CD4-positive, CD25-positive, alpha-beta regulatory T cell (primary cell): ENCODE measurements at regions not wholly inside any gene's neighbourhood (a gene's known extent, or its start where the extent isn't known, plus 50 kb on each side); places are given as distances from the start of the nearest gene placed in this dataset.
A peak's percentile ranks its signal among the peaks of the same experiment; 100 is the strongest.

Experiments
- ATAC-seq, 2 donors: fragments of 150-1000 bp; cut with Tn5 transposase; one replicate each; pipeline ENCODE4 v1.10.0; 2021; ENCODE audit warnings: low read depth in 2 of 2, moderate number of reproducible peaks in 2 of 2, moderate library complexity in 1 of 2
- DNase-seq, 3 donors: peaks; one replicate each; pipeline versions ENCODE4 v3.0.0 to v3.0.0-alpha.2; 2012 to 2022; ENCODE audit warnings: mixed read lengths in 1 of 3
- H3K27ac ChIP-seq: one replicate; pipeline ENCODE4 v1.7.0; 2013; ENCODE audit warnings: mild to moderate bottlenecking, low read length; ENCODE audit not compliant: insufficient read depth, poor library complexity, severe bottlenecking
- H3K27me3 ChIP-seq: one replicate; pipeline ENCODE4 v1.7.0; 2013; ENCODE audit warnings: low read length; ENCODE audit not compliant: control insufficient read depth, insufficient read depth
- H3K36me3 ChIP-seq: one replicate; pipeline ENCODE4 v1.7.0; 2013; ENCODE audit warnings: mild to moderate bottlenecking, low read length, moderate library complexity; ENCODE audit not compliant: control insufficient read depth, insufficient read depth
- H3K4me1 ChIP-seq: 2 replicates; pipeline ENCODE4 v1.7.0; 2013; ENCODE audit warnings: mild to moderate bottlenecking, low read length; ENCODE audit not compliant: insufficient read depth, control insufficient read depth, poor library complexity, severe bottlenecking
- H3K4me3 ChIP-seq: one replicate; pipeline ENCODE4 v1.7.0; 2013; ENCODE audit warnings: low read depth, mild to moderate bottlenecking, low read length, moderate library complexity
- H3K9me3 ChIP-seq, 2 experiments: 1 replicate in 1 of 2; 2 replicates in 1 of 2; pipeline ENCODE4 v1.7.0; 2013; ENCODE audit warnings: low read length in 2 of 2, mild to moderate bottlenecking in 1 of 2, moderate library complexity in 1 of 2; ENCODE audit not compliant: control insufficient read depth in 2 of 2
- H3K27ac Mint-ChIP-seq, 3 donors: one replicate each; pipeline ENCODE4 v1.8.0; 2020 to 2022; ENCODE audit warnings: mild to moderate bottlenecking in 3 of 3, mixed read lengths in 3 of 3, moderate library complexity in 2 of 3
- H3K27me3 Mint-ChIP-seq: one replicate; pipeline ENCODE4 v1.8.0; 2022; ENCODE audit warnings: mild to moderate bottlenecking, mixed read lengths
- H3K36me3 Mint-ChIP-seq: one replicate; pipeline ENCODE4 v1.8.0; 2020; ENCODE audit warnings: mixed read lengths
- H3K4me1 Mint-ChIP-seq, 4 donors: one replicate each; pipeline ENCODE4 v1.8.0; 2020 to 2022; ENCODE audit warnings: mixed read lengths in 4 of 4, mild to moderate bottlenecking in 1 of 4
- H3K4me3 Mint-ChIP-seq, 4 donors: one replicate each; pipeline ENCODE4 v1.8.0; 2020 to 2022; ENCODE audit warnings: mild to moderate bottlenecking in 4 of 4, mixed read lengths in 4 of 4, moderate library complexity in 3 of 4
- H3K9me3 Mint-ChIP-seq, 7 donors: one replicate each; pipeline ENCODE4 v1.8.0; 2020 to 2022; ENCODE audit warnings: mixed read lengths in 7 of 7, mild to moderate bottlenecking in 3 of 7, moderate library complexity in 2 of 7

- H3K27ac ChIP-seq, result peak overlapping the region; percentile 56
Observed at GRCh38 chr6:5869676-5870075, 137.0 kb downstream of the NRN1 start.

GRCh38 chr6:5869261-5869660 lies 137.5 kb downstream of the NRN1 start:
- peak overlapping the region; percentile 37 for H3K4me3 ChIP-seq
- H3K27me3 ChIP-seq, result no peaks in the 10 kb centered on the region
- peak overlapping the region; percentile 7 to 66 (median 40) for H3K4me3 Mint-ChIP-seq
- H3K9me3 ChIP-seq, result peaks cover 4 to 14% of the 10 kb centered on the region in 2 experiments
- ATAC-seq (peak; percentile 24 to 26), DNase-seq (peak in 2 of 3 donors; percentile 26 to 48)
- no peaks in the 10 kb centered on the region for H3K36me3 ChIP-seq
- H3K27ac ChIP-seq, result peak overlapping the region; percentile 56
- H3K9me3 Mint-ChIP-seq, result peaks cover 0 to 12% (median 5%) of the 10 kb centered on the region in 7 donors
- H3K4me1 Mint-ChIP-seq, result peaks cover 34 to 54% (median 38%) of the 10 kb centered on the region in 4 donors
- no peaks in the 10 kb centered on the region for H3K27me3 Mint-ChIP-seq
- H3K36me3 Mint-ChIP-seq, result peaks cover 3% of the 10 kb centered on the region
- H3K27ac Mint-ChIP-seq, result peak overlapping the region; percentile 66 to 94 (median 79)
- peaks cover 32% of the 10 kb centered on the region for H3K4me1 ChIP-seq

More at GRCh38 chr6:5869676-5870075, 137.0 kb downstream of the NRN1 start:
- DNase-seq, result peak in 1 of 3 donors; percentile 16
- Histone ChIP-seq H3K4me1 (peaks cover 32% of the 10 kb centered on the region), H3K27me3 (no peaks in the 10 kb centered on the region), H3K9me3 (peaks cover 4 to 14% of the 10 kb centered on the region in 2 experiments), H3K36me3 (no peaks in the 10 kb centered on the region), H3K4me3 (peak overlapping the region; percentile 37)
- Mint-ChIP-seq H3K9me3 (peaks cover 0 to 12% (median 5%) of the 10 kb centered on the region in 7 donors), H3K4me3 (peak overlapping the region; percentile 39 to 66 (median 44)), H3K4me1 (peaks cover 34 to 54% (median 38%) of the 10 kb centered on the region in 4 donors), H3K27ac (peak overlapping the region; percentile 66 to 94 (median 79)), H3K27me3 (no peaks in the 10 kb centered on the region), H3K36me3 (peaks cover 3% of the 10 kb centered on the region)
- no peak for ATAC-seq

GRCh38 chr6:5866547-5867051 lies 140.1 kb downstream of the NRN1 start:
- peak in 2 of 3 donors; percentile 32 to 63 for DNase-seq
- Mint-ChIP-seq H3K4me1 (peaks cover 30 to 51% (median 34%) of the 10 kb centered on the region in 4 donors), H3K4me3 (peak overlapping the region; percentile 75 to 85 (median 80)), H3K9me3 (peaks cover 0 to 7% (median 3%) of the 10 kb centered on the region in 7 donors), H3K36me3 (peaks cover 3% of the 10 kb centered on the region), H3K27me3 (no peaks in the 10 kb centered on the region), H3K27ac (peak overlapping the region; percentile 91 to 100 (median 97))
- peaks cover 4 to 14% of the 10 kb centered on the region in 2 experiments for H3K9me3 ChIP-seq
- peak overlapping the region; percentile 86 for H3K4me3 ChIP-seq
- no peaks in the 10 kb centered on the region for H3K27me3 ChIP-seq
- H3K27ac ChIP-seq, result peak overlapping the region; percentile 67
- peaks cover 32% of the 10 kb centered on the region for H3K4me1 ChIP-seq
- ATAC-seq, result peak; percentile 59 to 67
- H3K36me3 ChIP-seq, result no peaks in the 10 kb centered on the region

- no peaks in the 10 kb centered on the region for H3K36me3 ChIP-seq
- no peak for ATAC-seq
- H3K9me3 ChIP-seq, result peaks cover under 1 to 6% of the 10 kb centered on the region in 2 experiments
- Mint-ChIP-seq H3K27ac (peak overlapping the region; percentile 91 to 100 (median 97)), H3K9me3 (peaks cover 0 to 5% (median 0%) of the 10 kb centered on the region in 7 donors), H3K4me1 (peaks cover 33 to 51% (median 34%) of the 10 kb centered on the region in 4 donors), H3K36me3 (no peaks in the 10 kb centered on the region), H3K27me3 (no peaks in the 10 kb centered on the region), H3K4me3 (peak overlapping the region in 2 of 4 donors; percentile 49 to 81)
- H3K27ac ChIP-seq, result peak overlapping the region; percentile 67
- peak in 1 of 3 donors; percentile 35 for DNase-seq
- peak overlapping the region; percentile 4 for H3K4me3 ChIP-seq
- peaks cover 32% of the 10 kb centered on the region for H3K4me1 ChIP-seq
- H3K27me3 ChIP-seq, result no peaks in the 10 kb centered on the region
Observed at GRCh38 chr6:5865506-5866031, 141.2 kb downstream of the NRN1 start.

- H3K27ac Mint-ChIP-seq, result no peak overlapping the region
- peaks cover 0 to 6% (median 0%) of the 10 kb centered on the region in 7 donors for H3K9me3 Mint-ChIP-seq
- Histone ChIP-seq H3K27ac (no peak overlapping the region), H3K27me3 (peaks cover 5% of the 10 kb centered on the region), H3K4me3 (no peak overlapping the region), H3K36me3 (no peaks in the 10 kb centered on the region), H3K4me1 (peaks cover 8% of the 10 kb centered on the region), H3K9me3 (no peaks in the 10 kb centered on the region)
- H3K4me1 Mint-ChIP-seq, result peaks cover 5 to 10% (median 9%) of the 10 kb centered on the region in 4 donors
- DNase-seq, result no peak
- H3K4me3 Mint-ChIP-seq, result no peak overlapping the region
- H3K27me3 Mint-ChIP-seq, result no peaks in the 10 kb centered on the region
- ATAC-seq, result no peak
- H3K36me3 Mint-ChIP-seq, result no peaks in the 10 kb centered on the region
Observed at GRCh38 chr6:5860849-5861248, 145.9 kb downstream of the NRN1 start.

GRCh38 chr6:5855787-5856470 lies 150.8 kb downstream of the NRN1 start:
- Mint-ChIP-seq H3K4me3 (no peak overlapping the region), H3K27ac (no peak overlapping the region), H3K36me3 (no peaks in the 10 kb centered on the region), H3K4me1 (peaks cover 0 to 10% (median 4%) of the 10 kb centered on the region in 4 donors), H3K9me3 (peaks cover 0 to 1% (median 0%) of the 10 kb centered on the region in 7 donors), H3K27me3 (peaks cover 5% of the 10 kb centered on the region)
- H3K36me3 ChIP-seq, result no peaks in the 10 kb centered on the region
- no peak overlapping the region for H3K4me3 ChIP-seq
- no peak overlapping the region for H3K27ac ChIP-seq
- ATAC-seq (no peak), DNase-seq (no peak)
- H3K27me3 ChIP-seq, result peaks cover 5% of the 10 kb centered on the region
- peaks cover 8% of the 10 kb centered on the region for H3K4me1 ChIP-seq
- no peaks in the 10 kb centered on the region for H3K9me3 ChIP-seq

- no peaks in the 10 kb centered on the region for H3K36me3 Mint-ChIP-seq
- ATAC-seq, result no peak
- H3K27ac Mint-ChIP-seq, result no peak overlapping the region
- Histone ChIP-seq H3K4me1 (peaks cover 13% of the 10 kb centered on the region), H3K9me3 (no peaks in the 10 kb centered on the region), H3K27ac (no peak overlapping the region), H3K27me3 (peaks cover 5% of the 10 kb centered on the region), H3K4me3 (no peak overlapping the region), H3K36me3 (no peaks in the 10 kb centered on the region)
- H3K4me3 Mint-ChIP-seq, result peak overlapping the region in 1 of 4 donors; percentile 16
- peaks cover 5% of the 10 kb centered on the region for H3K27me3 Mint-ChIP-seq
- H3K9me3 Mint-ChIP-seq, result peaks cover 0 to 1% (median 0%) of the 10 kb centered on the region in 7 donors
- no peak for DNase-seq
- H3K4me1 Mint-ChIP-seq, result peaks cover 0 to 9% (median 4%) of the 10 kb centered on the region in 4 donors
Observed at GRCh38 chr6:5854899-5855298, 151.8 kb downstream of the NRN1 start.
